HS-5 (cell line): ENCODE measurements at regions not wholly inside any gene's neighbourhood (a gene's known extent, or its start where the extent isn't known, plus 50 kb on each side); places are given as distances from the start of the nearest gene placed in this dataset.
"Not testable (repeated sequence)": the region's sequence is repeated elsewhere in the genome, so short reads cannot be mapped to it uniquely, and the experiment has no call there.

Experiments used
- DNase-seq: peaks from one replicate; pipeline ENCODE4 v3.0.0-alpha.2; 2012; ENCODE audit warnings: low read depth

GRCh38 chr12:124381456-124382296 is 86.8 kb downstream of the RFLNA start:
- DNase-seq: no peak

GRCh38 chr12:124380796-124381455 is 86.0 kb downstream of the RFLNA start:
- DNase-seq: no peak

- peak; percentile 79 for DNase-seq
These were observed 85.3 kb downstream of the RFLNA start for GRCh38 chr12:124379938-124380754.

- no peak for DNase-seq
These were observed 84.6 kb downstream of the RFLNA start for GRCh38 chr12:124379379-124379937.

GRCh38 chr12:124378926-124379325 is 84.0 kb downstream of the RFLNA start:
- DNase-seq: no peak

- no peak for DNase-seq
These were observed 83.2 kb downstream of the RFLNA start for GRCh38 chr12:124377981-124378509.

- DNase-seq: no peak
These were observed 81.5 kb downstream of the RFLNA start for GRCh38 chr12:124376435-124376834.

GRCh38 chr12:124375789-124376175 is 80.9 kb downstream of the RFLNA start:
- no peak for DNase-seq

- DNase-seq: no peak
These were observed 80.4 kb downstream of the RFLNA start for GRCh38 chr12:124375141-124375788.

- DNase-seq: no peak
These were observed 79.7 kb downstream of the RFLNA start for GRCh38 chr12:124374567-124374966.

- no peak for DNase-seq
These were observed 79.3 kb downstream of the RFLNA start for GRCh38 chr12:124374147-124374546.

- not testable (repeated sequence) for DNase-seq
These were observed 78.8 kb downstream of the RFLNA start for GRCh38 chr12:124373701-124374100.

GRCh38 chr12:124372831-124373230 is 77.9 kb downstream of the RFLNA start:
- DNase-seq: no peak

- DNase-seq: no peak
These were observed 77.2 kb downstream of the RFLNA start for GRCh38 chr12:124371970-124372555.

- DNase-seq: no peak
These were observed 76.5 kb downstream of the RFLNA start for GRCh38 chr12:124371366-124371765.

- DNase-seq: no peak
These were observed 76.0 kb downstream of the RFLNA start for GRCh38 chr12:124370851-124371250.

- DNase-seq: no peak
These were observed 75.5 kb downstream of the RFLNA start for GRCh38 chr12:124370384-124370783.

- no peak for DNase-seq
These were observed 75.0 kb downstream of the RFLNA start for GRCh38 chr12:124369827-124370378.

- no peak for DNase-seq
These were observed 74.3 kb downstream of the RFLNA start for GRCh38 chr12:124369055-124369826.

GRCh38 chr12:124368421-124369032 is 73.6 kb downstream of the RFLNA start:
- no peak for DNase-seq
